NCI-H128 (cell line): ENCODE measurements at regions not wholly inside any gene's neighbourhood (a gene's known extent, or its start where the extent isn't known, plus 50 kb on each side); places are given as distances from the start of the nearest gene placed in this dataset.
"Not testable (repeated sequence)": the region's sequence is repeated elsewhere in the genome, so short reads cannot be mapped to it uniquely, and the experiment has no call there.

ENCODE experiments used
- DNase-seq: peaks from one replicate; lab custom pipeline; 2025; ENCODE audit not compliant: unreplicated experiment; lab: John Stamatoyannopoulos, UW

- no peak for DNase-seq
Measured at GRCh38 chr14:71358209-71358931, 451.1 kb downstream of the PCNX1 start.

GRCh38 chr14:71358932-71359421 lies 451.7 kb downstream of the PCNX1 start:
- DNase-seq: not testable (repeated sequence)

- no peak for DNase-seq
Measured at GRCh38 chr14:71359823-71360222, 452.6 kb downstream of the PCNX1 start.

- no peak for DNase-seq
Measured at GRCh38 chr14:71361336-71361735, 454.1 kb downstream of the PCNX1 start.

GRCh38 chr14:71361874-71362273 lies 454.6 kb downstream of the PCNX1 start:
- no peak for DNase-seq

GRCh38 chr14:71362282-71362681 lies 455.0 kb downstream of the PCNX1 start:
- DNase-seq: no peak

GRCh38 chr14:71362920-71363584 lies 455.8 kb downstream of the PCNX1 start:
- no peak for DNase-seq

GRCh38 chr14:71363946-71364925 lies 457.0 kb downstream of the PCNX1 start:
- DNase-seq: no peak

- DNase-seq: no peak
Measured at GRCh38 chr14:71365361-71365760, 458.1 kb downstream of the PCNX1 start.

- DNase-seq: no peak
Measured at GRCh38 chr14:71366861-71367260, 459.6 kb downstream of the PCNX1 start.

GRCh38 chr14:71371711-71372396 lies 464.6 kb downstream of the PCNX1 start:
- no peak for DNase-seq

- DNase-seq: no peak
Measured at GRCh38 chr14:71372411-71372838, 465.2 kb downstream of the PCNX1 start.

GRCh38 chr14:71373773-71374172 lies 466.5 kb downstream of the PCNX1 start:
- DNase-seq: no peak

GRCh38 chr14:71374989-71375388 lies 467.7 kb downstream of the PCNX1 start:
- DNase-seq: no peak

GRCh38 chr14:71377099-71377498 lies 469.8 kb downstream of the PCNX1 start:
- no peak for DNase-seq

- no peak for DNase-seq
Measured at GRCh38 chr14:71380271-71380670, 473.0 kb downstream of the PCNX1 start.

GRCh38 chr14:71381814-71382213 lies 474.6 kb downstream of the PCNX1 start:
- DNase-seq: no peak

- no peak for DNase-seq
Measured at GRCh38 chr14:71382315-71382714, 475.1 kb downstream of the PCNX1 start.

GRCh38 chr14:71383510-71383909 lies 476.3 kb downstream of the PCNX1 start:
- no peak for DNase-seq

GRCh38 chr14:71384007-71384845 lies 477.0 kb downstream of the PCNX1 start:
- no peak for DNase-seq
